MCF 10A (cell line): ENCODE measurements at regions not wholly inside any gene's neighbourhood (a gene's known extent, or its start where the extent isn't known, plus 50 kb on each side); places are given as distances from the start of the nearest gene placed in this dataset.
A peak's percentile ranks its signal among the peaks of the same experiment; 100 is the strongest.

Source experiments
- BruUV-seq: library from RNA; stranded (reverse); fragments of 400-500 nt; replicated peaks from 2 replicates; lab custom pipeline; 2021; lab: Mats Ljungman, UMichigan
- CTCF ChIA-PET: fragments of 300-600 bp; sonication (Branson Sonifier 250); formaldehyde crosslinking; extraction: SDS; loops from one replicate; lab custom pipeline; 2021; ENCODE audit warnings: antibody characterized with exemption, inconsistent platforms; lab: Yijun Ruan, JAX
- POLR2A ChIA-PET: fragments of 300-600, 350-650 bp; sonication (Branson Sonifier 250); formaldehyde crosslinking; extraction: SDS; loops from one replicate; lab custom pipeline; 2020; ENCODE audit warnings: antibody characterized with exemption, inconsistent platforms; lab: Yijun Ruan, JAX
- DNase-seq: peaks from one replicate; pipeline ENCODE4 v3.0.0-alpha.2; 2018; ENCODE audit not compliant: unreplicated experiment
- H3K27ac Mint-ChIP-seq: one replicate; pipeline ENCODE4 v1.8.0; 2022; ENCODE audit warnings: mild to moderate bottlenecking, low read depth, mixed read lengths; ENCODE audit not compliant: unreplicated experiment
- H3K27me3 Mint-ChIP-seq: one replicate; pipeline ENCODE4 v1.8.0; 2022; ENCODE audit warnings: mixed read lengths; ENCODE audit not compliant: insufficient read depth, unreplicated experiment
- H3K36me3 Mint-ChIP-seq: one replicate; pipeline ENCODE4 v1.8.0; 2022; ENCODE audit warnings: mild to moderate bottlenecking, moderate library complexity, mixed read lengths; ENCODE audit not compliant: insufficient read depth, unreplicated experiment
- H3K4me1 Mint-ChIP-seq: one replicate; pipeline ENCODE4 v1.8.0; 2022; ENCODE audit warnings: mixed read lengths; ENCODE audit not compliant: insufficient read depth, unreplicated experiment
- H3K4me3 Mint-ChIP-seq: one replicate; pipeline ENCODE4 v1.8.0; 2022; ENCODE audit warnings: mild to moderate bottlenecking, moderate library complexity, mixed read lengths; ENCODE audit not compliant: unreplicated experiment
- H3K9me3 Mint-ChIP-seq: one replicate; pipeline ENCODE4 v1.8.0; 2022; ENCODE audit warnings: mixed read lengths; ENCODE audit not compliant: unreplicated experiment
- CTCF ChIP-seq: fragments of 200-600 bp; IDR thresholded peaks from one replicate; pipeline ENCODE4 v1.8.0; 2022; ENCODE audit warnings: antibody characterized with exemption, mild to moderate bottlenecking; ENCODE audit not compliant: unreplicated experiment
- intact Hi-C: fragments of 100-400 bp; cut with micrococcal nuclease; formaldehyde crosslinking; loops from 2 replicates; pipeline ENCODE4 v1.14.1; 2022

- ChIA-PET CTCF (interaction anchor here (1.0 kb wide), 1 partner anchor 15 kb away, joined by 6 read pairs; no protein-coding TSS in a partner anchor), POLR2A (no interaction called here)
- DNase-seq = no peak
- TF ChIP-seq CTCF = no peak
- intact Hi-C loops = no loop called here
- no TSS peak for BruUV-seq
- H3K36me3 Mint-ChIP-seq = peaks cover 12% of the 10 kb centered on the region
- peaks cover 3% of the 10 kb centered on the region for H3K4me1 Mint-ChIP-seq
- no peak overlapping the region for H3K27ac Mint-ChIP-seq
- no peaks in the 10 kb centered on the region for H3K27me3 Mint-ChIP-seq
- H3K9me3 Mint-ChIP-seq = peaks cover 6% of the 10 kb centered on the region
- no peak overlapping the region for H3K4me3 Mint-ChIP-seq
Observed at GRCh38 chr6:77131426-77131825, 331.9 kb downstream of the HTR1B start.

- intact Hi-C loops = no loop called here
- POLR2A ChIA-PET = no interaction called here
- Mint-ChIP-seq H3K4me3 (no peak overlapping the region), H3K9me3 (no peaks in the 10 kb centered on the region), H3K4me1 (peaks cover 4% of the 10 kb centered on the region), H3K27me3 (no peaks in the 10 kb centered on the region), H3K36me3 (peaks cover 14% of the 10 kb centered on the region), H3K27ac (no peak overlapping the region)
- no TSS peak for BruUV-seq
- no peak for TF ChIP-seq CTCF
- CTCF ChIA-PET = interaction anchor here (0.6 to 1.5 kb wide), 2 partner anchors 427 to 434 kb away, joined by 3 to 5 read pairs; no protein-coding TSS in a partner anchor
- DNase-seq = peak; percentile 9
Observed at GRCh38 chr6:77124604-77125003, 338.7 kb downstream of the HTR1B start.

GRCh38 chr6:77123527-77123926 lies 339.8 kb downstream of the HTR1B start:
- DNase-seq = no peak
- H3K27ac Mint-ChIP-seq = no peak overlapping the region
- ChIA-PET POLR2A (no interaction called here), CTCF (interaction anchor here (1.5 kb wide), 1 partner anchor 426 kb away, joined by 5 read pairs; no protein-coding TSS in a partner anchor)
- intact Hi-C loops = no loop called here
- H3K4me3 Mint-ChIP-seq = no peak overlapping the region
- H3K9me3 Mint-ChIP-seq = no peaks in the 10 kb centered on the region
- BruUV-seq = no TSS peak
- H3K4me1 Mint-ChIP-seq = peaks cover 4% of the 10 kb centered on the region
- no peak for TF ChIP-seq CTCF
- no peaks in the 10 kb centered on the region for H3K27me3 Mint-ChIP-seq
- peaks cover 12% of the 10 kb centered on the region for H3K36me3 Mint-ChIP-seq

- H3K27me3 Mint-ChIP-seq = no peaks in the 10 kb centered on the region
- ChIA-PET CTCF (no interaction called here), POLR2A (no interaction called here)
- intact Hi-C loops = no loop called here
- TF ChIP-seq CTCF = no peak
- peak overlapping the region; percentile 65 for H3K27ac Mint-ChIP-seq
- no TSS peak for BruUV-seq
- no peak overlapping the region for H3K4me3 Mint-ChIP-seq
- peaks cover 21% of the 10 kb centered on the region for H3K4me1 Mint-ChIP-seq
- no peaks in the 10 kb centered on the region for H3K36me3 Mint-ChIP-seq
- peak; percentile 13 for DNase-seq
- peaks cover 2% of the 10 kb centered on the region for H3K9me3 Mint-ChIP-seq
Observed at GRCh38 chr6:77106992-77107391, 356.3 kb downstream of the HTR1B start.
